ENCODE measurements at regions not wholly inside any gene's neighbourhood (a gene's known extent, or its start where the extent isn't known, plus 50 kb on each side); places are given as distances from the start of the nearest gene placed in this dataset.

DNA sequence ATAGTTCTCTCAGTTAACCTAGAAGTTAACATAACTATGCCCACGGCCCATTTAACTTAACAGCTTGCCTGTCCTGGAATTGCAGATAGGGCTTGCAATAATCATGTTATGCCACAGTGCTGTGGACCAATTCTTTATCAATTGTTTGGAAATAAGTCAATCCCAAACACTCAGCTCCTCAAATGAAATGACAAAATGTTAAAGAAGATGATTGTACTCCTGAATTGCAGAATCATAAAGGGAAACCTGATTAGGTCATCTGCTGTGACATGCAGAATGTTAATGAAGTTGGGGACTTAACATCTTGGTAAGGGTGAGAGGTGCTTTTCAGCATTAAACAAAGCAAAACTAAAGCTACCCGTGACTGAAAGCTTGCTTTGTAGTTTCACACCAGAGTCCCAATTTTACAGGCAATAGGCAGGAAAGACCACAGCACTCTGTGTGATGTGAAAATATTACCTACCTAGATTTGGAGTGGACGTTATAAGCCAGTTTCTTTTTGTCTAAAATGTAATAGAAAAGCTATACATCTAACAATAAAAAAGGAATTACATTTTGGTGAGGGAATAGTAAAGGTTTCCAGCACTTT, 364.0 kb downstream of the GPD2 start:
- Histone ChIP-seq H3K27ac (ENCODE audit: extremely low read length, insufficient read depth, low read length) (no peak overlapping the region), H3K9me3 (ENCODE audit: low read length) (no peaks in the 10 kb centered on the region), H3K4me1 (ENCODE audit: insufficient read depth, low read length) (no peaks in the 10 kb centered on the region; the same call in 1 of the 2 replicates), H4K20me1 (ENCODE audit: insufficient read depth, low read length) (no peaks in the 10 kb centered on the region), H3K79me2 (ENCODE audit: insufficient read depth, low read length) (no peaks in the 10 kb centered on the region), H3K27me3 (ENCODE audit: control insufficient read depth in 1 of 2, insufficient read depth in 2 of 2, low read length in 2 of 2) (no peaks in the 10 kb centered on the region), H3K36me3 (replicated peaks in 1 of 2; ENCODE audit: control insufficient read depth in 1 of 2, insufficient read depth in 2 of 2, low read length in 2 of 2) (no peaks in the 10 kb centered on the region), H3K9ac (ENCODE audit: insufficient read depth, low read depth, low read length) (no peak overlapping the region), H3K4me2 (ENCODE audit: low read depth, low read length) (no peak overlapping the region), H3K4me3 (replicated peaks in 1 of 3; ENCODE audit: insufficient read depth in 1 of 3, low read depth in 2 of 3, low read length in 3 of 3) (no peak overlapping the region), H2AFZ (ENCODE audit: low read length) (no peak overlapping the region)
- no peak for FAIRE-seq
- TF ChIP-seq, protein P1, sequence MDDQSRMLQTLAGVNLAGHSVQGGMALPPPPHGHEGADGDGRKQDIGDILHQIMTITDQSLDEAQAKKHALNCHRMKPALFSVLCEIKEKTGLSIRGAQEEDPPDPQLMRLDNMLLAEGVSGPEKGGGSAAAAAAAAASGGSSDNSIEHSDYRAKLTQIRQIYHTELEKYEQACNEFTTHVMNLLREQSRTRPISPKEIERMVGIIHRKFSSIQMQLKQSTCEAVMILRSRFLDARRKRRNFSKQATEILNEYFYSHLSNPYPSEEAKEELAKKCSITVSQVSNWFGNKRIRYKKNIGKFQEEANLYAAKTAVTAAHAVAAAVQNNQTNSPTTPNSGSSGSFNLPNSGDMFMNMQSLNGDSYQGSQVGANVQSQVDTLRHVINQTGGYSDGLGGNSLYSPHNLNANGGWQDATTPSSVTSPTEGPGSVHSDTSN (CRISPR knock-in tag; IDR thresholded peaks at IDR 0.05; ENCODE audit: borderline replicate concordance): no peak
- TF ChIP-seq ZNF510 (CRISPR knock-in tag; IDR thresholded peaks at IDR 0.05; ENCODE audit: low read depth) (no peak), ZFP1 (CRISPR knock-in tag; IDR thresholded peaks at IDR 0.05) (no peak), THYN1 (CRISPR knock-in tag; IDR thresholded peaks at IDR 0.05; ENCODE audit: borderline replicate concordance, low read depth) (no peak), MIXL1 (CRISPR knock-in tag; IDR thresholded peaks at IDR 0.05) (no peak), FOXK1 (CRISPR knock-in tag; IDR thresholded peaks at IDR 0.05; ENCODE audit: borderline replicate concordance, low read depth) (no peak), ZNF160 (CRISPR knock-in tag; IDR thresholded peaks at IDR 0.05) (no peak), RCOR2 (CRISPR knock-in tag; IDR thresholded peaks at IDR 0.05) (no peak), FLYWCH1 (CRISPR knock-in tag; IDR thresholded peaks at IDR 0.05) (no peak), HES4 (CRISPR knock-in tag; IDR thresholded peaks at IDR 0.05; ENCODE audit: borderline replicate concordance) (no peak), KLF12 (CRISPR knock-in tag; IDR thresholded peaks at IDR 0.05; ENCODE audit: borderline replicate concordance) (no peak), HNRNPH1 (optimal IDR thresholded peaks at IDR 0.05; ENCODE audit: low read depth, low read length) (no peak), NR2F2 (IDR thresholded peaks at IDR 0.05; ENCODE audit: borderline replicate concordance, low read depth) (no peak), ZNF383 (CRISPR knock-in tag; IDR thresholded peaks at IDR 0.05; ENCODE audit: borderline replicate concordance) (no peak), NR0B2 (CRISPR knock-in tag; IDR thresholded peaks at IDR 0.05) (no peak)
- TF ChIP-seq, protein P2, sequence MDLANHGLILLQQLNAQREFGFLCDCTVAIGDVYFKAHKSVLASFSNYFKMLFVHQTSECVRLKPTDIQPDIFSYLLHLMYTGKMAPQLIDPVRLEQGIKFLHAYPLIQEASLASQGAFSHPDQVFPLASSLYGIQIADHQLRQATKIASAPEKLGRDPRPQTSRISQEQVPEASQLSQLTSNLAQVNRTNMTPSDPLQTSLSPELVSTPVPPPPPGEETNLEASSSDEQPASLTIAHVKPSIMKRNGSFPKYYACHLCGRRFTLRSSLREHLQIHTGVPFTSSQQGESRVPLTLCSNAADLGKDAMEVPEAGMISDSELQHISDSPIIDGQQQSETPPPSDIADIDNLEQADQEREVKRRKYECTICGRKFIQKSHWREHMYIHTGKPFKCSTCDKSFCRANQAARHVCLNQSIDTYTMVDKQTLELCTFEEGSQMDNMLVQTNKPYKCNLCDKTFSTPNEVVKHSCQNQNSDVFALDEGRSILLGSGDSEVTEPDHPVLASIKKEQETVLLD (CRISPR knock-in tag; IDR thresholded peaks at IDR 0.05; ENCODE audit: low read depth): no peak
- TF ChIP-seq, protein P3, sequence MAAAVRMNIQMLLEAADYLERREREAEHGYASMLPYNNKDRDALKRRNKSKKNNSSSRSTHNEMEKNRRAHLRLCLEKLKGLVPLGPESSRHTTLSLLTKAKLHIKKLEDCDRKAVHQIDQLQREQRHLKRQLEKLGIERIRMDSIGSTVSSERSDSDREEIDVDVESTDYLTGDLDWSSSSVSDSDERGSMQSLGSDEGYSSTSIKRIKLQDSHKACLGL (CRISPR knock-in tag; IDR thresholded peaks at IDR 0.05): no peak
- ChIA-PET POLR2A (no interaction called here), CTCF (ENCODE audit: low intra/inter-chr PET ratio, low total read pairs) (no interaction called here)
- 3% methylated on average over 3 of the region's 3 CpGs for WGBS (ENCODE audit: low lambda C conversion rate)
- no peak for ATAC-seq
- intact Hi-C loops (cut with micrococcal nuclease; ENCODE audit: unreplicated experiment) (no loop called here), in situ Hi-C loops (cut with HindIII; ENCODE audit: extremely low pct_ligation_motif_present, low pct_unique_long_range_greater_than_20kb) (no loop called here)
- no TSS peak for BruUV-seq (replicated peaks)
- DNase-seq (ENCODE audit: low spot score): no peak

Data from HepG2 (cell line).